SK-N-SH (cell line): ENCODE measurements at regions not wholly inside any gene's neighbourhood (a gene's known extent, or its start where the extent isn't known, plus 50 kb on each side); places are given as distances from the start of the nearest gene placed in this dataset.

ENCODE experiments used
- CTCF ChIP-seq: fragments of 200-600 bp; sonication (generic); IDR thresholded peaks from 2 replicates; pipeline ENCODE4 v1.6.1; 2017; ENCODE audit warnings: antibody characterized with exemption, mild to moderate bottlenecking, moderate library complexity
- ELF1 ChIP-seq: IDR thresholded peaks from 2 replicates; pipeline ENCODE4 v1.4.0; 2012
- EZH2phosphoT487 ChIP-seq: fragments of 200-600 bp; sonication (generic); IDR thresholded peaks from 2 replicates; pipeline ENCODE4 v1.6.1; 2017; ENCODE audit warnings: low read depth, mixed run types, mild to moderate bottlenecking, antibody characterized with exemption, moderate library complexity, borderline replicate concordance
- FOXJ3 ChIP-seq: sonication (generic); formaldehyde crosslinking; IDR thresholded peaks from 2 replicates; pipeline ENCODE4 v1.5.1; 2020; ENCODE audit warnings: mild to moderate bottlenecking, missing genetic modification reagents
- FOXM1 ChIP-seq: IDR thresholded peaks from 2 replicates; pipeline ENCODE4 v1.4.0; 2012; ENCODE audit warnings: low read depth, mild to moderate bottlenecking
- GABPA ChIP-seq: IDR thresholded peaks from 2 replicates; pipeline ENCODE4 v1.4.0; 2012; ENCODE audit warnings: low read depth, mild to moderate bottlenecking
- JUND ChIP-seq: IDR thresholded peaks from 2 replicates; pipeline ENCODE4 v1.4.0; 2012
- MEF2A ChIP-seq: IDR thresholded peaks from 2 replicates; pipeline ENCODE4 v1.4.0; 2012; ENCODE audit warnings: low read depth, borderline replicate concordance
- NRF1 ChIP-seq: IDR thresholded peaks from 2 replicates; pipeline ENCODE4 v1.6.1; 2012; ENCODE audit warnings: low read depth, mild to moderate bottlenecking, low read length
- REST ChIP-seq: IDR thresholded peaks from 2 replicates; pipeline ENCODE4 v1.6.1; 2012; ENCODE audit warnings: mild to moderate bottlenecking, low read depth, low read length, moderate library complexity
- TAF1 ChIP-seq: IDR thresholded peaks from 2 replicates; pipeline ENCODE4 v1.6.1; 2012; ENCODE audit warnings: low read depth, mild to moderate bottlenecking, low read length, moderate library complexity, borderline replicate concordance
- TCF12 ChIP-seq: IDR thresholded peaks from 2 replicates; pipeline ENCODE4 v1.4.0; 2012
- USF1 ChIP-seq: IDR thresholded peaks from 2 replicates; pipeline ENCODE4 v1.4.0; 2012; ENCODE audit warnings: low read depth, borderline replicate concordance

GRCh38 chr1:5803851-5804250 lies 188.4 kb downstream of the NPHP4 start:
- TF ChIP-seq TAF1 (no peak), TCF12 (no peak), CTCF (no peak), JUND (no peak), USF1 (no peak), GABPA (no peak), FOXJ3 (no peak), MEF2A (no peak), FOXM1 (no peak), REST (no peak), ELF1 (no peak), NRF1 (no peak), EZH2phosphoT487 (no peak)
